Activated CD8-positive, alpha-beta memory T cell treated with anti-CD3 and anti-CD28 coated beads for 4 hours (primary cell): ENCODE measurements at regions not wholly inside any gene's neighbourhood (a gene's known extent, or its start where the extent isn't known, plus 50 kb on each side); places are given as distances from the start of the nearest gene placed in this dataset.
"Not testable (repeated sequence)": the region's sequence is repeated elsewhere in the genome, so short reads cannot be mapped to it uniquely, and the experiment has no call there.

Experiments
- DNase-seq, 2 donors: peaks; one replicate each; pipeline ENCODE4 v3.0.0-alpha.2; 2020; ENCODE audit warnings: low read depth in 2 of 2

DNA sequence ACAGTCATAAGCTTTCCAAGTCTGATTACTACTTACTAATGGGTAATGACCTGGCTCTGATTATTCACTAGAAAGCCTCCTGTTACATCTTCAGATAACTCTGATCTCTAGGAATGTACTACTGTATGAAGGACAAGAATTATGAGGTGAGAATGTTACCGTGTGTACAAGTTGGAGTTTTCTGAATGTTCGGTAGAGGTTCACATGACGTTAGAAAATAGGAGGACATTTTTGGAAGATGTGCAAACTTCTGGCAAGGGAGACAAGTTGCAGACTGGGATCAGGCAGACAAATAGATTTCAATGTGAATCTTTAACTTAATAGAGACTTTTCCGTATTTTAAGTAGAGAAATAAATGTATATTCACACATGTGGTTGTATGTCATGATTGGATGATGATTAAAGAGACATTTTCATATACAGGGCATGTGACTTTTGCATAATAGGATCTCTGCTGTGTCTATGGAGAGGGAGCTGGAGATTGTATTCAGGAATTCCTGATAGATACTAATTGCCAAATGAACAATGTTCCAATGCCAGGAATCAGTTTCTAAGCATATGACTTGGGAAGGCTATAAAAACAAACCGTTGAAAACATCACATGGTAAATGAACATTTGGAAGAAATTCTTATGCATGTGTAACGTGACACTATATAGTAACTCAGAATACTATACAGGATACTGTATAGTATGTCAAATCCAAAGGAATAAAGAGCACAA lies 1695.8 kb upstream of the PIK3C3 start:
- DNase-seq, result no peak

DNA sequence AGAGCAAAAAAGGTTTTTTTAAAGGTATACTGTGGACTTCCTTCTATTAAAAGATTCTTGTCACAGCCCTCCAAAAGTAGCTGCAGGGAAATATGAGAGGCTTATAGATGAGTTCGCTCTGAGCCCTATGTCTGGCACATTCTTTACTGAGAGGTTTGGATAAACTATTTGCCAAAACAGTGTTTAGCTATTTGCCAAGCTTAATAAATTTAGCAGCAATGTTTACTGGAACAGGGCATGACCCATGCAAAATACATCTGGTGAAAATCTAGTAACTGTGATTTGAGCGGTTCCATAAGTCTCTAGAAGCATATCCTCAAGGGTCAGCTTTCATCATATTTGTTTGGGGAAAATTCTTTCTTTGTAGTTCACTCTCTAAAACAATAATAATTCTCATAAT lies 1696.7 kb upstream of the PIK3C3 start:
- DNase-seq, result no peak

DNA sequence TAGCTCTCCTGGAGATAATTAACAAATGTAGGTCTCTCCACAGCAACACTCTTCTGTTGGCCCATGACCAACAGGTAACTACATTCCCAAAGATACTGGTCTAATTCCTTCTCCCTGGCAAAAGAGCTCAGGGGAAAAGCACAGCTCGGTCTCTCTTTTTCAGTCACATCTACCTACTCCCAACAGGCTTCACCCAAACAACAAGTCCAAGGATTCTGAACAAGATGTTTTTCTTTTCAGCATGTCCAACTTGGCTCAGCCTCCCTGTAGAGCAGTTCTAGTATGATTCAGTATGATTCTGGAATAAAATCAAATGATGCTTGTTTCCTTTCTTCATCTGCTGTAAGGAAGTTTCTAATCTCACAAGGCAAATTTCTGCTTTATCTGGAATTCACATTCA lies 1704.8 kb upstream of the PIK3C3 start:
- DNase-seq, result no peak

DNA sequence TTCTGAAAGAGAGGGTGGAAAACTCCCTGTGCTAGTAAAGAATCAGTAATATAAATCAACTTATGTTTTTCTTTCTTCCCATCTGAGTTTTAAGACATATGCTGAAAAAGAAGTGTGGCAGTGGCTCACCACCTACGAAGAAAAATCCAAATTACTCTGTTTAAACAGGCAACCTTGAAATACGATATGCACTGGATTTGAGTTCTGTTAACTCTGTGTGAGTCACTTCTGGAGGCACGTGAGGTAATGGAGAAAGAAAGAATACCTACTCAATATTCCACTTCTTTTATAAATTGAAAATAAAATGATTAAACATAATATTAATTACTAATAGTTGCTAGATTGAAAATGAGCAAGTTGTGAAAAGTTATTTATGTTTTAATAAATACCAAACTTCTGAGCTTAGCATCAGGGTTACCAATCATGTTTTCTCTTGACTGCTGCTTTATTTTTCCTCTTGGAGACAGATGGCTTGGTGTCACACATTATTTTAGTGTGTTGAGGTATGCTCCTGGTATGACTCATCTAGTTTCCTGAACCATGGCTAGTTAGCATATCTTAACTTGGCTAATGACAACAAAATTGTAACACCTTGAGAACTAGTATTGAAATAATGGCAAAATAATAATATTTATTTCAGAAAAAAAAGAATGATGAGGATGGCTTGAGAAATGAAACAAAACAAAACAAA lies 1705.5 kb upstream of the PIK3C3 start:
- DNase-seq, result no peak

DNA sequence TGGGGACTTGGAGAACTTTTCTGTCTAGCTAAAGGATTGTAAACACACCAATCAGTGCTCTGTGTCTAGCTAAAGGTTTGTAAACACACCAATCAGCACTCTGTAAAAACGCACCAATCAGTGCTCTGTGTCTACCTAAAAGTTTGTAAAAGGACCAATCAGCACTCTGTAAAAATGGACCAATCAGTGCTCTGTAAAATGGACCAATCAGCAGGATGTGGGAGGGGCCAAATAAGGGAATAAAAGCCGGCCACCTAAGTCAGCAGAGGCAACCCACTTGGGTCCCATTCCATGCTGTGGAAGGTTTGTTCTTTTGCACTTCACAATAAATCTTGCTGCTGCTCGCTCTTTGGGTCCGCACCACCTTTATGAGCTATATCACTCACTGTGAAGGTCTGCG lies 1709.4 kb upstream of the PIK3C3 start:
- not testable (repeated sequence) for DNase-seq

DNA sequence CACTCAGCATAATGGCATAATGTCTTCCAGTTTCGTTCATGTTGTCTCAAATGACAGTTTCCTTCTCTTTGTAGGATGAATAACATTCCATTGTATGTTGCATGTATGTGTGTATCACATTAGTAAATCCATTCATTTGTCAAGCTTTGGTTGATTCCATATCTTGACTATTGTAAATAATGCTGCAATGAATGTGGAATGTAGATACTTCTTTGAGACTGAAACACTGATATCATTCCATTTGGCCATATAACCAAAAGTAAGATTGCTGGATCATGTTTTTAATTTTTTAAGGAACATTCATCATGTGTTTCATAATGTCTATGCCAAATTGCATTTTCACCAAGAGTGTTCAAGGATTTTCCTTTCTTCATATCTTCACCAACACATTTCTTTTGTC lies 1711.4 kb upstream of the PIK3C3 start:
- DNase-seq, result no peak

DNA sequence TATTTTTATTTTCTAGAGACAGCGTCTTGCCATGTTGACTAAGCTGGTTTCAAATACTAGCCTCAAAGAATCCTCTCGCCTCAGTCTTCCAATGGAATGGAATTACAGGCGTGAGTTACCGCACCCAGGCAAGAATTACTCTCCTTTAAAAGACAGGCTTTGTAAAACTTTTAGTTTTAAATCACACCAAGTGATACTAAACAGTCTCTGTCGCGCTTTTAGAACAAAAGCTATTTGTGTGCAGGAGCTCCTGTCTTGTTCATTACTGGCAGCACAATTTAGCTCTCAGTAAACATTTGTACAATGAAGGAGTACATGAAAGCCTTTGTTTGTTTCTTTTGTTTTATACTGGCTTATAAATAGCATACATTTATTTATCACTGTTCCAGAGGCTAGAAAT lies 1719.2 kb upstream of the PIK3C3 start:
- no peak for DNase-seq

DNA sequence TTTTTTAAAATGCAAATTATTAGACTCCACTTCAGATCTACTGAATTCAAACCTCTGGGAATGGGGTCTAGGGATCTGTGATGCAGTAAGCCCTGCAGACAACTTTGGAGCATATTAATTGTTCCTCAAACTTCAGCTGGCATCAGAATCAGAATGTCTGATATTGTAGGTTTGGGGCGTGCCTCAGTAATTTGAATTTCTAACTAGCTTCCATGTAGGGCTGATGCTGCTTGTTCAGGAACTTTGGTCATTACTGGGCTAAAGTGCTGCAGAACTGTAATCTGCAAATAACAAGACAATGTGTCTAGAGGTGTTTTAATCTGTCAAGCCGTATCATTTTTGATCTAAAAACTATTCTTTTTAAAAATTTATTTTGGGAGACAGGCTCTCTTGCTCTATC lies 1719.7 kb upstream of the PIK3C3 start:
- DNase-seq, result no peak

DNA sequence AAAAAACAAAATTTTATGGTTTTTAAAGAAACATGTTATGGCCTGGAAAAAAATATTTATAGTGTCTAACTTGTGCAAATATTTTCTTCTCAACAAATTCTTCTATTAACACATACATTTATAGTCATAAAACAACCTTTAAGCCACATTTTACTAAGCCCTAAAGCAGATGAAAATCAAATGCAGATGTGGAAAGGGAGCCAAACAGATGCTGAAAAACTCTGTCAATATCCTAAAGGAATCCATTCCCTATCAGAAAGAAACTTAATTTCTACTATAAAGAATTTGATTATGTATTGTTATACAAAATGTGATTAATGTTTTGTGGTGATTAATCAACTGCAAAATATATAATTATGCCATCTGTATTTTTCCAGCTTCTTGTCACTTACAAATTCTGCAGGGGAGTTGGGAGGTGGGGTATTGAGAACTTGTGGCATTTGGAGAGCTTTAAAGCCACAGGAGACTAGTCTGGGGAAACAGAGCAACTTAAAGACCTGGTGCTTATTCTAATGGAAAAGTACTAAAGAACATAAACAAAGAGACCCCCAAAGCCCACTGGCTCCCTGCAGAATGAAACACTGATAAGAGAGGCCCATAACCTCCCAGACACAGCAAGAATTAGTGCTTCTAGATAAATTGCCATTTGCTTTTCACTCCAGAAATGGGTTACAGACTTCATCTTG lies 1721.0 kb upstream of the PIK3C3 start:
- no peak for DNase-seq

DNA sequence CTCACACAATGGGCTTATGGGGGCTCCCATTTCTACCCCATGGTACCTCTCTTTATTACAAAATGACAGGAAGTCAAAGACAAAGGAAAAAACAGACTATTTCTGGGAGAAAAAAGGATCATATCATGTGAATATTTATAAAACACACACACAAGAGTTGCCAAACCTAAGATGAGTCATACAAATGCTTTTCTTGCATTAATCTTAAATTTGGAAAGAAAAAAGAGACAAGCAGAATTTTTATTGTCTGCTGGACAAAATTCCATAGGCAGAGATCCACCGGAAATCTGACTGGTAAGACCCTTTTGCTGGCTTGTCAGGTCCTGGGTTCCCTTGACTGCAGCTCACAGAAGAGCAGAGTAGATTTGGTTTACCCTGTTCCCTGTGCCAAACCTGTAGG lies 1732.3 kb upstream of the PIK3C3 start:
- no peak for DNase-seq

DNA sequence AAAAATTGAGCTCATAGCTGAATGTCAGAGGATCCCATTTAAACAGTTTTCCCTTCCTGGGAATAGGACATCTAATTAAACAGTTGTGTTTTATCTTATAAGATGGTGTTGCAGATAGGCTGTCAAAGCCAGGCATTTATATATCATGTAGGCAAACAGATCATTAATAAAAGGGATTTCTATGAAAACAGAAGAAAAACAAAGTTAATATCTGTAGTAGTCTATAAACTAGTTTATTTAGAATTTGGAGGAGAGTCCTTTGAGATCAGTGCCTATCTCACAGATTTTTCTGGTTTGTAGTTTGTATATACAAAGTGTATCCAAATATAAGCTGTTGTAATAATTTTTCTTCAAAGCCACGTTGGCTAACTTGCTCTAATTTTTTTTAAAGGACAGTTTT lies 1738.2 kb upstream of the PIK3C3 start:
- DNase-seq, result no peak

DNA sequence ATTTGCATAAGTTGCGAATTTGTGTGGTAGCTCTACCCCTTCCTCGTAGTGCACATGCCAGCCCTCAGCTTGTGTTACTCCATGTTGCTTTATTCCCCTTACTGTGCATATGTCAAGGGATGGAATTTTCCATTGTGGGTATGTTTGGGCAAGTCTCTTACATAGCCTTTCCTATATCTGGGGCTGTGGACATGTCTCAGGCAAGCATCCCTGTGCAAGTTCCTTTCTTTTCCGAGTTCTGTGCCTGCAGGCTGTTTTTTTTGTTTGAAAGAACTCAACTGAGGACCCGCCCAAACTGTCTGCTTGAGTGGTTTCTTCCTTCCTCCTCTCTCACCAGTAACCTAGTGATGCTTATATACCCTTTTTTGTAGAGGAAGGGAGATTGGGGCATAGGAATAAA lies 1739.1 kb upstream of the PIK3C3 start:
- no peak for DNase-seq

DNA sequence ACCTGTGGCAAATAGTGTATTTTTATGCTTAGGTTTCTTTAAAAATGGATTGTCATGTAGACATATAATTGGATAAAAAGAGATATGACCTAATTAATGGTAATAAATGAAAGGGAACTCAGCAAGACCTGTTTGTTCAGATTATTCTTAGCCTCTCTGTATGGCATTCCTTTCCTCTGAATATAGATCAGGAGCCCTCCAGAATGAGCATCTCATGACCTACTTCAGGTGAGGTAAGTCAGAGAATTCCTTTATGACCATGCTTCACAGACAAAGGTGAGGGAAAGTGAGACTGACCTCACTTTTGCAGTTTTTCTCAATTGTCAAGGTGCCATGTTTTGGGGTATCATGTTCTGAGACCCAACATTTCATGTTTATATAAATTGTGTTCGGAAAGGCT lies 1744.3 kb upstream of the PIK3C3 start:
- no peak for DNase-seq

DNA sequence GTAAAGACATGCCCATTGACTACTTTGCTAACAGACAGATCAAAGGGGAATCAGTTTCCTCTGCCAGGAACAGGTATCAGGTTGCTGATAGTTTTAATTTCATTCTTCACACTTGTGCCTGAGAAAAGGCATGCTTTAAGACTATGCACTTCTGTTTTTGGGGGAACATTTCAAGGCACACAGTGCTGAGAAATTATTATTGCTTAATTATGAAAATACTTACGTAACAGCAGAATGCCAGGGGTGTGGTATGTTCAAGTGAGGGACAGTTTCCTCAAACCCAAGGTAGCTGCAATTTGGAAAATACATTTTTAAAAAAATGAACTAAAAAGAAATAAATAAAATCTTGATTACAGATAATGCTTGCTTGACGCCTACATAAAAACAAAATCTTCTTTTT lies 1746.1 kb upstream of the PIK3C3 start:
- DNase-seq, result no peak

DNA sequence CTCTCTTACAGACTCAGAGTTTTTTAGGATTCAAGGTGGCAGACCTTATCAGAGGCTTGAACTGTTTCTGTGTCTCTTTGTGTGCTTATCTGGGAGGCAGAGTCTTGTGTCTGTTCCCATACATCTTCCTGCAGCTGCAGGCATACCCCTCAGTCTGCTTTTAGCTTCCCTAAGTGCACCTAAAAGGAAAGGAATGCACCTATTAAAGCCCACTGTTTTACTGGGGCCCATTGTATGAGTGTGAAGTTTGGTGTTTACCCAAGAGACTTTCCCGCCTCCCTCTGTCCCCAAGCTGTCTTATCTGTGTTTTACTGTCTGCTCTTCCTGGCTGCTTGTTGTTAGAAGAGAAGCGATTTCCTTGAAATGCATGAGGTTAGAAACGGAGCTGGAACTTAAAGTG lies 1757.3 kb upstream of the PIK3C3 start:
- DNase-seq, result no peak

DNA sequence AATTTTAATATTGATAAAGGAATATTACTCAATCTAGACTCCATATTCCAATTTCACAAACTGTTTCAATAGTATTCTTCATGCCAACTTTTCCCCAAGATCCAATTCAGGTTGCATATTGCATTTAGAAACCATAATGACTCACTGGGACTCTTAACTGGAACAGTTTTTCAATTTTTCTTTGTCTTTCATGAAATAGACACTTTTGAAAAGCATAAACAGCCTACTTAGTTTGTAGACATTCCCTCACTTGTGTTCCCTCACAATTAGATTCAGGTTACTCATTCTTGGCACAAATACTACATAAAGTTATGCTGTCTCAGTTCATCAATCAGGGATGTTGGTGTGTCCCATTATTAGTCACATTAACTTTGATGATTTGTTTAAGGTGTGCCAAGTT lies 1768.4 kb upstream of the PIK3C3 start:
- DNase-seq, result no peak

DNA sequence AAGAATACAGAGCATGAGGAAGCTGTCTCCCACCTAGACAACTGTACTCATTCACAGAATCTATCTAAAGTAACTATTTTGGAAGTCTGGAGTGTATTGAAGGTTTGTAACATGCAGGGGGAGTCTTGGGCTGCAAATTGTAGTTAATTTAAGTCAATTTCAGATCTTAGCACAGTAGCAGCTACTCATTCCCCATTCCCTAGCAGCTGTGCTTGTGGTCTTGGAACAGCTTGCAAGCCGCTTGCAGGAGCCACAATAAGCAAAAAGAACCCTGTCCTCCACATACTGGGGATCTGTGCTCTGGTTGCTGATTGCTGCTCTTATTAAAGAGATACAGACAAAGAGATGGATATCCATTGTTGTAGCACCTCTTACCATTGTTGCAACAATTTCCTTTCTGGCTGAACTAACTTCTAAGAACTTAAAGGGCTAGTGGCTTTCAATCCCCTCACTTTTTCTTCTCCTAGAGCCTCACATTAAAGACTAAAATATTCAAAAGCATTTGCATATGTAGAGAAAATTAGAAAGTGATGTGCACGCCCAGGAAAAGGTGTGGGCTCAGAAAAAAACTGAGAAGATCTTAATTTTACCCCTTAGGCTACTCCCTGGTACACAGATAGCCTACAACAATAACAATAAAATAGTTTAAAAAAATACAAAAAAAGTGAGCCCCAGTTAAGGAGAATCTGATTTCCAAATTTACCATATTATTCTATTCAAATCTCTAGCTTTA lies 1775.1 kb upstream of the PIK3C3 start:
- DNase-seq, result no peak

DNA sequence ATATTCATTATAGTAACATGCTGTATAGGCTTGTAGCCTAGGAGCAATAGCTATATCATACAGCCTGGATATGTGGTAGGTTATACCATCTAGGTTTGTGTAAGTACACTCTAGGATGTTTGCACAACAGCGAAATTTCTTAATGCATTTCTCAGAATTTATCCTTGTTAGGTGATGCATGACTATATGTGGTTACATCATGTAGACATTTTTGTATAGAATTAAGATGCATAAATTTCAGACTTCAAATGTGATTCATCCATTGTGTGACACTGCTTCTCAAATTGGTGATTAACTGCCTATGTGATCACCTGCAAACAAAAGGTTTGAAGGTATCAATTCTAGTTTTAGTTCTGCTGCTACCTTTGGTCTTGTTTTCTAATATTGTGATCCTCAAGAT lies 1787.0 kb upstream of the PIK3C3 start:
- no peak for DNase-seq

DNA sequence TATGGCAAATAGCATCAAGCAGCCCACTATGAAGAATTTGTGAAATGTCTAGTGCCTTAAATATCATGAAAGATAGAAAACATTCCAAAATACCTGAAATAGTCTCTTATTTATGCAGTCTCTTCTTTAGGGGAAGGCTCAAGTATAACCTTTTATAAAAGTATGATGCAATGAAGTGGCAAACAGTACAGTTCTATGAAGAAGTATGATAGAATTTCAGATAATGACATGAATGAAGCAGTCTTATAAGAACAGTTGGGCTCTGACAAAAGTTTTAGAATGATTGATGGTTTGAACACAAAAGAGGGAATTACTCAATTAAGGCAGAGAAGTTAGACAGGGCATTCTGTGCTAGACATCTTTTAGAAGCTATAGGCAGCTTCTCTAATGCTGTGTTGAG lies 1791.8 kb upstream of the PIK3C3 start:
- DNase-seq, result no peak

DNA sequence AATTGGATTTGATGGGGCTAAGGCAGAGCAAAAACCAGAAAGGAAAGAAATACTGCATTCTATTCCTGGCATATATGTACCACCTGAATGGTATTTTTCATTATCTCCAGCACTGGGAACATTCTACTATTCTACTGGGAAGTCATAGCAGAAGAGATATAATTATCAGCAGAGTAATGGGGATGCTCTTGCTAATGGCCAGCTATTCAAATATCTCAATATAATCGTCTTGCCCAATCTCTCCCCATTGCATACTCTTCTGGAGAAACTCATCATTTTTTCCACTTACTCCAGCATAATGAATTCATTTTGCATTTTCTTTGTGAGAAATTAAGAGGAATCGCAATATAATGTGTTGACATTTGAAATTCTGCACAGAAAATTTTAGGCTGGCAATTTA lies 1794.7 kb upstream of the PIK3C3 start:
- no peak for DNase-seq

DNA sequence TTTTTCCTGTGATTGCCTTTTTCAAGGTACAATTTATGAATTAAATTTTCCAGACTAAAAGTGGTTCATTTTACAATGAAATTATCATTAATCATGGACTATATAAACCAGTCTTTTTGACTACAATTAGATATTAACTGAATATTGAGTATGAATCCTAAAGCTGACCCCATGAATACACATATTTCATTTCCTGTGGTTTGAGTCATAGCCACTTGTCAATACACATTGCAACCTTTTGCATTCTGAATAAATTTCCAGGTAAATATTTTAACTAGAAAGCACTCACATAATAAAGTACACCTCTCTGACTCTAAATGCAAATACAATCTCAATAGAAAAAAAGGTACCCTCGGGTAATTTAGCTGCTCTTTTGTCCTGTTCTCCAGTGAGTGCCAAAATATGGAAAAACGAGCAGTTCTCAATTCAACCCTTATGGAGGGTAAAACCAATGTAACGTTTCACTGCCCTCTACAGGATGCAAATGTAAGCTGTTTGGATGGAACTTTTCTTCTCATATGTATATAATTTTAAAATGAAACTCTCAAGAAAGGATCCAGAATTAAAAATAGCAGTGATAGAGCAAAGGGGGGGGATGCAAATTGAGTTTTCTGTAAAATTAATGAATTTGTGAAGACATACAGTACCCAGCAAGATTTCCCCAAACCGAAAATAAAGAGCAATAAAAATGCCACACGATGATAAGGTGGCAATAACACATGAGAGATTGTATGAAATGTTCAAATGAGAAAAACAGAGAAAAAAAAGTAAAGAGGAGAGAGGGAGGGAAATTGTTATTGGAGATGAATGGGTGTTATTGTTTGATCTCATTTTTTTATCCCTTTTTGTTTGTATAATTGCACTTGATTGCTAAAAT lies 1795.7 kb upstream of the PIK3C3 start:
- no peak for DNase-seq

DNA sequence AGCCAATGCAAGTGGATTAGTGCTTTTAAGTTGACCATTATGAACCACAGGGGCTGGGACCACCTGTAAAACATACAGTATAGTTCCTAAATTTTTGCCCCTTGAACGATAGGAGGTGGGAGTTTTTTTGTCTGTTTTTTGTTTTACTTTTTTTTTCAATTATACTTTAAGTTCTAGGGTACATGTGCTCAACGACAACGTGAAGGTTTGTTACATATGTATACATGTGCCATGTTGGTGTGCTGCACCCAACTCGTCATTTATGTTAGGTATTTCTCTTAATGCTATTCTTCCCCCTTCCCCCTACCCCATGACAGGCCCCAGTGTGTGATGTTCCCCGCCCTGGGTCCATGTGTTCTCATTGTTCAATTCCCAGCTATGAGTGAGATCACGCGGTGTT lies 1797.9 kb upstream of the PIK3C3 start:
- no peak for DNase-seq
